ENCODE measurements at regions not wholly inside any gene's neighbourhood (a gene's known extent, or its start where the extent isn't known, plus 50 kb on each side); places are given as distances from the start of the nearest gene placed in this dataset.

DNA sequence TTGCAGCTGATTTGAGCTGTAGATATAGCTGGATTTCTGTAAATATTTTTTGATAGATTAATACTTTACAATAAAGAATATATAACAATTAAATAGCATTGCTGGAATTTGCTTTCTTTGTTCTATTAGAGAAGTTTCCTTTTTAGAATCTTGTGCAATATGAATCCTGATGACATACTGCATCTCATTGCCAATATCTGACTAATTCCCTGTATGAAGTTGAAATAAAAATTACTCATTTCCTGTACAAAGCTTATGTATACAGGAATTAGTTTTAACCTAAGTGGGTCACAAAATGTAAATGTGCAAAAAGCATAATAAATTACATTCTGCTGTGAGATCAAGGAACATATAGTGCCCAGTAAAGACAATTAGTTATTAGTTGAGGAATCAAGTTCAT lies 72.8 kb upstream of the TMEFF2 start:
- no peak for DNase-seq

DNA sequence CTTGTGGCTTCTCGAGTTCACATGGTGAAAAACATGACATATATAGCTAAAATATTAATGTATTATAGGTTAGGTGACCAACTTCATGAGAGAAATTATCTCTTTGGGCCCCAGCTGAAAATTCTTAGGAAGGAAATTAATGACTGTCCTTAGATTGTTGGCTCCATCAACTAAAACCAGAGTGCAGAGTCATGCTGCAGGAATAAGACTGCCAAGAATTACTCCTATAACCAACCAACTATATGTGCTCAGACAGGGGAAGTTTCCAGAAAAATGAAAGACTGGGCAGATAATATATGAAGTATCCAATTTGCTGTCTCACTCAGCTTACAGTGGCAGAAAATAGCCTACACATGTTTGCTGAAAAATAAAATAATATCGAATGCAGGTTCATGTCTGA lies 71.0 kb upstream of the TMEFF2 start:
- no peak for DNase-seq

DNA sequence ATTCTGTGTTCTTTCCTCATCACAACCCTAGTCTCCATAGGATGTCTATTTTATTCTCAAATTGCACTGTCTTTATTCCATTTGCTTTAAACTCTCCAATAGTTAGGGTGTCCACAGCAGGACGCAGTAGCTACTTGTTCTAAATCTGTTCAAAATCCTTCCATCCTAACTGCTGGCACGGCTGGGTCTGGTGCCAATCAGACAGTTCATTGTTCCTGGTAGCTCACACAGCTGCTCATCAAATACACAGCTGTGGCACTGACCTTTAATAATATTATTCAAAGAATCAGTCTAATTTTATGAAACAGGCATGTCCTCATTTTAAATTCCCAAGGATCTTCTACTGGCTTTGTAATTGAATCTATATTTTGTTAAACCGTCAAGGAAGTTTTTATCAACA lies 59.7 kb upstream of the TMEFF2 start:
- no peak for DNase-seq

DNA sequence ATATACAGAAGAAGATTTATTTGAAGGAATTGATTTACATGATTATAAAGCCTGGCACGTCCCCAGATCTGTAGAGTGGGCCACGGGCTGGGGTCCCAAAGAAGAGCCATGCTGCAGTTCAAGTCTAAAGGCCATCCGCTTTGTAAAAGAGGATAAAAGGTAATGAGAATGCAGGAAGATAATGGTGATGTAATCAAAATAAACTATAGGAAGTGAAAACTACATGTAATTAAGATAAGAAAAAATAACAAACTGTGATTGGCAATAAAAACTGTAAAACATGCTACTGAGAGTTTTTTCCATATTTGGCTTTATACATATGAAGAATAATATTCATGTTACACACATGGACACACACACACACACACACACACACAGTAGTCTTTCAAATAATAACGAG lies 59.0 kb upstream of the TMEFF2 start:
- DNase-seq = no peak

DNA sequence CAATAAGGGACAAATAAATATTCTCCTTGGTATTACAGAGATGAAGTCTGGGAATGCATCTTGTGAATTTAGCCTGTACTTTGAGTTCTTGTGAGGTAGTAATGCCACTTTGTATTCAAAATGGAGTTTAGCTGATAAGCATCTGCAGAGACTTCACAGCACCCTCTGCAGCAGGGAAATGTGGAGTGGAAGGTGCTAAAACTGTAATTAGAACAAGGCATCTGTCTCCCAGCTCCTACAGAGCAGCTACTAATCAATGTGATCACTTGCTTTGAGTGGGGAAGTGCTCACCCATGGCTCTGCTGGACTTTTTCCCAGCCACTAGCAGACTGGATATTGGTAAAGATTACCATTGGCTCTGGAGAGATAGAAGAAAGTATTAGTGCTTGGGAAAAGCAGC lies 56.2 kb upstream of the TMEFF2 start:
- no peak for DNase-seq

DNA sequence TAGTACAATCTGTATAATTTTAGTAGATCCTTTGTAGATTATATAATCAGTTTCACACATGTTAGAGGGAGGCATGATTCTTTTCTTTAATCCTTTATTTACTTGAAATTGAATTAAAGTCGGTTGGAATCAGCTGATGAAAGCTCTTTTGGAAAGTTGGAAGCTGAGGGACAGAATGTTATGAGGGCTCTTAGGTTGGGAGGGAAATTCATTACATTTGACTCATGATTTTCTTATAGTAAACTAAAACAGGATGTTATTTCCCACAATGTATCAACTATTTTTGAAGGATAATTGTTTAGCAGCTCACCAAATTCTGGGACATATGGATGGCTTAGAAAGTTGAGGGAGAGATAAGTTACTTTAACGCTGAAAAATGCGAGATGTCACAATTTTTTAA lies 52.7 kb upstream of the TMEFF2 start:
- DNase-seq = no peak

DNA sequence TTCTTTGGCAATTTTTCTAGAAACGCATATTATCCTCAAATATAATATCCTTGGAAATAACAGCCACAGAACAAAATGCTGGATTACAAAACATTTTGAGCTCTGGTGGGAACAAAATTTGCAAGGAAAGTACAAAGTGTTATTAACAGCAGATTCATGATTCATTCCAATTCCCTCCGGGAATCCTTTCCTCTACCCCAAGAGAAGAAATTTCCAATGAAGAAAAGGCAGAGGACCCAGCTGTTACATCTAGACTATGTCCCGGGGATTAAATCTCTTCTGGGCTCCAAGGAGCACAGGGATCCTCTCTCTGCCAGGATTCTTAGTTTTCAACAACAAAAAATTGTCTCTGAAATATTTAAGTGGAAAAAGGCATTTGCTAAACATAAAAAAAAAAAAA lies 51.6 kb upstream of the TMEFF2 start:
- no peak for DNase-seq

DNA sequence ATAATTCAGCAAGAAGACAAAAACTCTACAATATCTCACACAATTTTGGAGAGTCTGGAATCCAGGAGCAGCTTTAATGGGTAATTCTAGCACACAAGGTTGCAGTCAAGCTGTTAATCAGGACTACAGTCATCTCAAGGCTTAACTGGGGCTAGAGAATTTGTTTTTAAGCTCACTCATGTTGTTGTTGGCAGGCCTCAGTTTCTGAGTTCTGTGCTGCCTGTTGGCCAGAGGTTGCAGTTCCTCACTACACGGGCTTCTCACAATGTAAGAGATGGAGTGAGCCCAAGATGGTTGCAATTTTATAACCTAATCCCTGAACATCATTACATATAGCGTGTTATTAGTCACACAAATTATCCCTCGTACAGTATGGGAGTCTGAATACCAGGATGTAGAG lies 50.6 kb upstream of the TMEFF2 start:
- DNase-seq = no peak
